VCaP (cell line): ENCODE measurements at regions not wholly inside any gene's neighbourhood (a gene's known extent, or its start where the extent isn't known, plus 50 kb on each side); places are given as distances from the start of the nearest gene placed in this dataset.

Experiments
- H3K27ac ChIP-seq: fragments of 450-650 bp; 2 replicates; pipeline ENCODE4 v1.5.1; 2017
- CTCF ChIP-seq: fragments of 450-650 bp; conservative IDR thresholded peaks from 2 replicates; pipeline ENCODE4 v1.5.1; 2017; ENCODE audit warnings: mild to moderate bottlenecking, moderate library complexity

DNA sequence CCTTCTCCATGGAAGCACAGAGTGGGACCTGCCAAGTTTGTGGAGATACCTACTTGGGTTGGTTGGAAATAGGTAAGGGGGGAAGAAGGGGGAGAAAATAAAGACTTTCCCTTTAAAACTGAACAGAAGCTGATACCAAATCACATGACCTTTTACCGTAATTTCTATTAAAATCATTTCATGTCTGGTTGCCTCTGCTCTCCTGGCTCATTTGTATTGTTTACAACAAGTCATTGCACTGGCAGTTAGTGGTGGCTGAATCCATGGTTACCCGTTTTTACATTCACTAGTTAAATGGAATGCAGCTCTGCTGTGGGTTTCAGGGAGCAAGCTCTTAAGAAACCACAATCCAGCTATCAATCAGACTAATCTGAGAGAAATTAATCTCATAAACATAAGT lies 353.7 kb upstream of the ESRRG start:
- TF ChIP-seq CTCF: no peak
- peak overlapping the region; percentile 58 for H3K27ac ChIP-seq

GRCh38 chr1:217072926-217073325 lies 349.7 kb upstream of the ESRRG start:
- TF ChIP-seq CTCF: no peak
- no peak overlapping the region for H3K27ac ChIP-seq

GRCh38 chr1:217067642-217068041 lies 344.4 kb upstream of the ESRRG start:
- H3K27ac ChIP-seq: no peak overlapping the region
- TF ChIP-seq CTCF: no peak

DNA sequence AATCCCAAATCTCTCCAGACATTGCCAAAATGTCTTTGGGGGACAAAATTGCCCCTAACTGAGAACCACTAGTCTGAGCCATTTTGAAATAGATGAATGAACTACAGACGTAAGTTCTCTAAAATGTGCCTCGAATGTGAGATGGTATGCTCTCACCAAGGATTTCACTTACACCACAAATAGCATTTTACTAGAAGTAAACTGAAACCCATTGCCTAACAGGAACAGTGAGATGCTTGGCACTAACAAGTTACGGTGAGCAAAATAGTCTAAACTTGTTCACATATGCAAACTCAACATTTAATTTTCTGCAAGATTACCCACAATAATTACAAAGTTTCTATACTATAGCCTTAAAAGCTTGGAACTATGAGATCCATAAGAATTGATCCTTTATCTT lies 343.6 kb upstream of the ESRRG start:
- TF ChIP-seq CTCF: no peak
- H3K27ac ChIP-seq: no peak overlapping the region

GRCh38 chr1:217063172-217063908 lies 340.1 kb upstream of the ESRRG start:
- H3K27ac ChIP-seq: no peak overlapping the region
- no peak for TF ChIP-seq CTCF

GRCh38 chr1:217062586-217062985 lies 339.4 kb upstream of the ESRRG start:
- no peak for TF ChIP-seq CTCF
- H3K27ac ChIP-seq: no peak overlapping the region

DNA sequence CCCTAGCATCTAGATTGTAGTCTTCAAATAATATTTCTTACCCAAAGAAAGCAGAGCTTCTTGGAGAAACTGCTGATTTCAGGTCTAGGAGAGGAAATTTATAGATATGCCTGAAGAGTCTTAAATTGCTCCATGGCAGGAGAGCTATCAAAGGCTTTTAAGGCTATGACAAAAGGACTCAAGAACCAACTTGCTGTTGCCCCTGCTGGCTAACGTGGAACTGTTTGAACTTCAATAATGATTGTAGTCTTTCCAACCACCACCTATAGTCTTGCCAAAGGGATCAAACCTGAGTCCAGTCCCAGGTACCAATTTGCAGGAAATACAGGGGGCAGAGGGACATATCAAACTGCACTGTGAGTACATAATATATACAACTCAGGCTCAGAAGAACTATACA lies 336.2 kb upstream of the ESRRG start:
- no peak overlapping the region for H3K27ac ChIP-seq
- TF ChIP-seq CTCF: no peak
